Embryonic facial prominence (tissue), 1 donor: ENCODE measurements at regions not wholly inside any gene's neighbourhood (a gene's known extent, or its start where the extent isn't known, plus 50 kb on each side); places are given as distances from the start of the nearest gene placed in this dataset.

Experiments
- DNase-seq: peaks from one replicate; pipeline ENCODE4 v3.0.0-alpha.2; 2016; ENCODE audit errors: extremely low spot score

GRCh38 chr18:27762054-27762453 lies 414.9 kb downstream of the CDH2 start:
- DNase-seq = no peak

- DNase-seq = no peak
These were observed 424.0 kb downstream of the CDH2 start for GRCh38 chr18:27752944-27753343.

GRCh38 chr18:27750923-27751322 lies 426.0 kb downstream of the CDH2 start:
- DNase-seq = no peak

- peak; percentile 16 for DNase-seq
These were observed 426.9 kb downstream of the CDH2 start for GRCh38 chr18:27750014-27750413.

GRCh38 chr18:27749194-27749593 lies 427.7 kb downstream of the CDH2 start:
- DNase-seq = no peak

GRCh38 chr18:27746241-27746640 lies 430.7 kb downstream of the CDH2 start:
- no peak for DNase-seq

GRCh38 chr18:27735117-27735516 lies 441.8 kb downstream of the CDH2 start:
- no peak for DNase-seq

GRCh38 chr18:27731211-27731610 lies 445.7 kb downstream of the CDH2 start:
- DNase-seq = no peak

- no peak for DNase-seq
These were observed 448.3 kb downstream of the CDH2 start for GRCh38 chr18:27728659-27729058.

- no peak for DNase-seq
These were observed 452.6 kb downstream of the CDH2 start for GRCh38 chr18:27724362-27724761.

GRCh38 chr18:27723168-27723567 lies 453.8 kb downstream of the CDH2 start:
- no peak for DNase-seq

- DNase-seq = no peak
These were observed 457.2 kb downstream of the CDH2 start for GRCh38 chr18:27719680-27720079.

- DNase-seq = no peak
These were observed 459.1 kb downstream of the CDH2 start for GRCh38 chr18:27717816-27718215.

- DNase-seq = no peak
These were observed 459.7 kb downstream of the CDH2 start for GRCh38 chr18:27717250-27717649.

- no peak for DNase-seq
These were observed 461.2 kb downstream of the CDH2 start for GRCh38 chr18:27715751-27716150.

GRCh38 chr18:27713738-27714095 lies 463.2 kb downstream of the CDH2 start:
- DNase-seq = peak; percentile 36

GRCh38 chr18:27713037-27713737 lies 463.7 kb downstream of the CDH2 start:
- DNase-seq = no peak

- no peak for DNase-seq
These were observed 464.9 kb downstream of the CDH2 start for GRCh38 chr18:27712066-27712465.

- DNase-seq = no peak
These were observed 465.5 kb downstream of the CDH2 start for GRCh38 chr18:27711382-27711781.

GRCh38 chr18:27709344-27709743 lies 467.6 kb downstream of the CDH2 start:
- no peak for DNase-seq

GRCh38 chr18:27707201-27707600 lies 469.7 kb downstream of the CDH2 start:
- no peak for DNase-seq

GRCh38 chr18:27704736-27705361 lies 472.1 kb downstream of the CDH2 start:
- no peak for DNase-seq

- no peak for DNase-seq
These were observed 477.8 kb downstream of the CDH2 start for GRCh38 chr18:27699137-27699536.

GRCh38 chr18:27696148-27696547 lies 480.8 kb downstream of the CDH2 start:
- no peak for DNase-seq
